GM23338 (cell line): ENCODE measurements at regions not wholly inside any gene's neighbourhood (a gene's known extent, or its start where the extent isn't known, plus 50 kb on each side); places are given as distances from the start of the nearest gene placed in this dataset.

ENCODE experiments used
- ATAC-seq: fragments of 200-7000 bp; cut with Tn5 transposase; 3 replicates; pipeline ENCODE4 v1.9.1; 2020
- DNase-seq: peaks from one replicate; pipeline ENCODE4 v3.0.0-alpha.2; 2015; ENCODE audit warnings: low spot score
- H2AFZ ChIP-seq: fragments of 200-600 bp; sonication (generic); 2 replicates; pipeline ENCODE4 v1.8.0; 2016; ENCODE audit warnings: antibody characterized with exemption, mild to moderate bottlenecking, moderate library complexity
- H3F3A ChIP-seq: fragments of 200-600 bp; sonication (generic); replicated peaks from 2 replicates; pipeline ENCODE4 v1.8.0; 2017; ENCODE audit warnings: antibody characterized with exemption, mixed run types, low read depth
- H3K27ac ChIP-seq: fragments of 200-600 bp; sonication (generic); 2 replicates; pipeline ENCODE4 v1.6.1; 2016; ENCODE audit warnings: low read depth
- H3K27me3 ChIP-seq: fragments of 200-600 bp; sonication (generic); 2 replicates; pipeline ENCODE4 v1.8.0; 2016; ENCODE audit warnings: mild to moderate bottlenecking, mixed run types, moderate library complexity; ENCODE audit not compliant: insufficient read depth
- H3K36me3 ChIP-seq: fragments of 200-600 bp; sonication (generic); 2 replicates; pipeline ENCODE4 v1.8.0; 2016; ENCODE audit warnings: mild to moderate bottlenecking; ENCODE audit not compliant: insufficient read depth
- H3K4me1 ChIP-seq: fragments of 200-600 bp; sonication (generic); 2 replicates; pipeline ENCODE4 v1.8.0; 2016; ENCODE audit warnings: mild to moderate bottlenecking, moderate library complexity; ENCODE audit not compliant: insufficient read depth
- H3K4me2 ChIP-seq: fragments of 200-600 bp; sonication (generic); 2 replicates; pipeline ENCODE4 v1.7.1; 2017; ENCODE audit warnings: mixed run types
- H3K4me3 ChIP-seq: fragments of 200-600 bp; sonication (generic); 2 replicates; pipeline ENCODE4 v1.6.1; 2016; ENCODE audit warnings: mixed run types
- H3K79me2 ChIP-seq: fragments of 200-600 bp; sonication (generic); replicated peaks from 2 replicates; pipeline ENCODE4 v1.8.0; 2017; ENCODE audit warnings: mild to moderate bottlenecking; ENCODE audit not compliant: insufficient read depth
- H3K9me2 ChIP-seq: fragments of 200-600 bp; sonication (generic); 2 replicates; pipeline ENCODE4 v1.8.0; 2017; ENCODE audit not compliant: insufficient read depth
- H4K20me1 ChIP-seq: fragments of 200-600 bp; sonication (generic); replicated peaks from 2 replicates; pipeline ENCODE4 v1.8.0; 2017; ENCODE audit warnings: mild to moderate bottlenecking; ENCODE audit not compliant: insufficient read depth
- H3K27ac Mint-ChIP-seq: 2 replicates; pipeline ENCODE4 v1.8.0; 2020; ENCODE audit warnings: inconsistent platforms, mild to moderate bottlenecking, moderate library complexity, mixed read lengths
- H3K27me3 Mint-ChIP-seq: 3 replicates; pipeline ENCODE4 v1.8.0; 2022; ENCODE audit warnings: low read depth, mild to moderate bottlenecking, moderate library complexity, mixed read lengths, inconsistent platforms; ENCODE audit not compliant: insufficient read depth, poor library complexity
- H3K36me3 Mint-ChIP-seq: 3 replicates; pipeline ENCODE4 v1.8.0; 2021; ENCODE audit warnings: low read depth, mild to moderate bottlenecking, inconsistent platforms, moderate library complexity, mixed read lengths
- H3K4me1 Mint-ChIP-seq: 3 replicates; pipeline ENCODE4 v1.8.0; 2020; ENCODE audit warnings: mild to moderate bottlenecking, inconsistent platforms, mixed read lengths
- H3K4me3 Mint-ChIP-seq: 3 replicates; pipeline ENCODE4 v1.8.0; 2021; ENCODE audit warnings: moderate library complexity, mild to moderate bottlenecking, inconsistent platforms, mixed read lengths
- H3K9me3 Mint-ChIP-seq: 3 replicates; pipeline ENCODE4 v1.8.0; 2020; ENCODE audit warnings: moderate library complexity, mild to moderate bottlenecking, inconsistent platforms, mixed read lengths
- CREB1 ChIP-seq: fragments of 250-450 bp; sonication (Bioruptor Pico); IDR thresholded peaks from 2 replicates; pipeline ENCODE4 v1.5.0; 2020; ENCODE audit warnings: low read depth, mild to moderate bottlenecking, moderate library complexity
- CTCF ChIP-seq, 2 experiments: fragments of 200-600 bp in 1 of 2; sonication (generic) in 1 of 2; conservative IDR thresholded peaks; 2 replicates each; pipeline versions ENCODE4 v1.5.1 to v1.6.1; 2016 to 2017; ENCODE audit warnings: antibody characterized with exemption in 2 of 2, low read depth in 2 of 2, mild to moderate bottlenecking in 2 of 2, moderate library complexity in 1 of 2
- ETS1 ChIP-seq: IDR thresholded peaks from 2 replicates; pipeline ENCODE4 v1.6.1; 2016; ENCODE audit warnings: antibody characterized with exemption
- EZH2 ChIP-seq: fragments of 200-600 bp; sonication (generic); IDR thresholded peaks from one replicate; pipeline ENCODE4 v1.8.0; 2017; ENCODE audit warnings: antibody characterized with exemption, mild to moderate bottlenecking, low read depth; ENCODE audit not compliant: unreplicated experiment
- EZH2phosphoT487 ChIP-seq: fragments of 200-600 bp; sonication (generic); IDR thresholded peaks from one replicate; pipeline ENCODE4 v1.8.1; 2018; ENCODE audit warnings: antibody characterized with exemption; ENCODE audit not compliant: unreplicated experiment
- JUNB ChIP-seq: IDR thresholded peaks from one replicate; pipeline ENCODE4 v1.6.1; 2016; ENCODE audit warnings: antibody characterized with exemption; ENCODE audit not compliant: unreplicated experiment
- NANOG ChIP-seq: IDR thresholded peaks from 2 replicates; pipeline ENCODE4 v1.6.1; 2016; ENCODE audit warnings: antibody characterized with exemption, borderline replicate concordance
- POLR2AphosphoS5 ChIP-seq: IDR thresholded peaks from 2 replicates; pipeline ENCODE4 v1.6.1; 2016; ENCODE audit warnings: antibody characterized with exemption, low read depth
- ZNF114 ChIP-seq: fragments of 250-450 bp; sonication (Bioruptor Pico); IDR thresholded peaks from 2 replicates; pipeline ENCODE4 v1.5.0; 2020; ENCODE audit warnings: mild to moderate bottlenecking, moderate library complexity
- ZNF331 ChIP-seq: fragments of 250-450 bp; sonication (Bioruptor Pico); IDR thresholded peaks from 2 replicates; pipeline ENCODE4 v1.5.0; 2020; ENCODE audit warnings: low read depth, mild to moderate bottlenecking, moderate library complexity
- ZNF462 ChIP-seq: fragments of 250-450 bp; sonication (Bioruptor Pico); IDR thresholded peaks from 2 replicates; pipeline ENCODE4 v1.5.0; 2020; ENCODE audit warnings: mild to moderate bottlenecking, moderate library complexity

GRCh38 chr20:51162015-51162414, 139.1 kb upstream of the KCNG1 start (continued):
- no peak for TF ChIP-seq ETS1
- no peak for TF ChIP-seq JUNB
- no peak for TF ChIP-seq ZNF114
- no peak for TF ChIP-seq CREB1 (CRISPR knock-in tag)
- no peak for TF ChIP-seq EZH2phosphoT487
- no peak for TF ChIP-seq POLR2AphosphoS5

- 0 out of 2 replicates have a peak, but pooled peaks cover 4% of the 10 kb centered on the region for H3K9me2 ChIP-seq
- H4K20me1 ChIP-seq, result no peaks in the 10 kb centered on the region
- Mint-ChIP-seq H3K4me3 (no peak overlapping the region), H3K4me1 (peaks cover 8% of the 10 kb centered on the region), H3K27ac (no peak overlapping the region), H3K27me3 (peaks cover 6% of the 10 kb centered on the region), H3K9me3 (no peaks in the 10 kb centered on the region; the same call in 2 of the 3 replicates), H3K36me3 (no peaks in the 10 kb centered on the region)
- no peak overlapping the region for H3K4me3 ChIP-seq
- ATAC-seq (no peak), DNase-seq (no peak)
- H2AFZ ChIP-seq, result no peak overlapping the region
- no peaks in the 10 kb centered on the region for H3K36me3 ChIP-seq
- no peaks in the 10 kb centered on the region for H3K79me2 ChIP-seq
- H3K4me2 ChIP-seq, result no peak overlapping the region
- no peaks in the 10 kb centered on the region for H3K4me1 ChIP-seq
- no peak overlapping the region for H3K27ac ChIP-seq
- H3F3A ChIP-seq, result no peaks in the 10 kb centered on the region
- no peaks in the 10 kb centered on the region for H3K27me3 ChIP-seq
- TF ChIP-seq ETS1, result no peak
- no peak for TF ChIP-seq CREB1 (CRISPR knock-in tag)
- no peak for TF ChIP-seq ZNF331 (CRISPR knock-in tag)
- no peak for TF ChIP-seq ZNF114
- no peak for TF ChIP-seq ZNF462 (CRISPR knock-in tag)
- no peak for TF ChIP-seq CTCF (conservative IDR thresholded peaks at IDR 0.05; ENCODE audit: low read depth in 2 of 2)
- no peak for TF ChIP-seq EZH2
- no peak for TF ChIP-seq NANOG
- TF ChIP-seq POLR2AphosphoS5, result no peak
- TF ChIP-seq EZH2phosphoT487, result no peak
These were observed 137.9 kb upstream of the KCNG1 start for GRCh38 chr20:51160821-51161220.
